Right kidney (tissue), 1 donor: ENCODE measurements at regions not wholly inside any gene's neighbourhood (a gene's known extent, or its start where the extent isn't known, plus 50 kb on each side); places are given as distances from the start of the nearest gene placed in this dataset.

ENCODE experiments used
- DNase-seq: peaks from one replicate; pipeline ENCODE4 v3.0.0-alpha.2; 2016

GRCh38 chr2:60047347-60047746 lies 506.1 kb downstream of the BCL11A start:
- no peak for DNase-seq

DNA sequence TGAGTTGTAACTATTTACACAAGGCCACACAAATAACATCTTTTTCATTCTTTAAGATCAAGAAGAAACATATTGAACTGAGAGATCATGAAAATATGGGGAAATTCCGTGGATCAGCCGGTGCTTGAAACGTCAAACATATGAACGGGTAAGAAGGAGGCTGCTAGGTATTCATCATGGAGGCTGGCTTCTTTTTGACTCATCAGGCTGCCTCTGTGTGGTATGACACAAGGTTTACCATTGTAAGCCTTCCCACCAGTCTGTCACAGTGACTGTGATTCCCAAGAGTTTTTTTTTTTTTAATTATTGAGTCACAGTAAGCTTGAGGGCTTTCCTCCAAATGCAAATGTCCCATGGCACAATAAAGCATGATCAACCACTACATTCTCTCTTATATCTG lies 506.9 kb downstream of the BCL11A start:
- DNase-seq: no peak

DNA sequence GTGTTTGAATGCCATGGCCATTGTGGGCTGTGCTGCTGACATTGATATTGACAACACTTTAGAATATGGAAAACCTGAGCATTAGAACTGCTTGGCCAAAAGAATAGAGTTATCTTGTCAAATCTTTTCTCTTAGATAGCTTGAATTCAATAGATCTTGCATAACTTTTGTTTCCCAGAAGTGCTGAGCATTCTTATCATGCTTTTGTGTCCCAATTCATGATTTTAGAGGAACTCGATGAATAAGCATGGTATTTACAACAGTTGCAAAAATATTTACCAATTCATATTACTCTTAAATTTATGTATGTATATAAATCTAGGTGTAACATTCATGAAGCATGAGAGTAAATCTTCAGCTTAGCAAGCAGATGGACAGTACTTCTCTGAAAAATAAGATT lies 508.0 kb downstream of the BCL11A start:
- DNase-seq: no peak

- no peak for DNase-seq
Observed at GRCh38 chr2:60044484-60044883, 509.0 kb downstream of the BCL11A start.

DNA sequence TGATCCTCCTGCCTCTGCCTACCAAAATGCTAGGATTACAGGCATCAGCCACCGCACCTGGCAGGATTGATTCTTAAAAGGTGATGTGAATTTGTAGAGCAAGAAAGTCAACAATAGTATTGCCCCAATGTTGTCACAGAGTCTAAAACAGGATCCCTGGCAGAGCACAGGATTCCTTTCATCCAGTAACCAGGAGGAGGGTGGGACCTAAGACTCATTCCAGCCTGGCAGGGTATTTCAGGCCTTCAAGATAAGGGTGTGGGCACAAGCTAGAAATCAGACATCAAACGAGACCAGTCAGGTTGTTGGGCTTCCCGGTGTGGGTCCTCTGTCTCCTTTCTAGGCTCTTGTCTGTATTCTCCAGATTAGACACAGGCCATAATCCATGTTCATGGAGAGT lies 511.4 kb downstream of the BCL11A start:
- no peak for DNase-seq

GRCh38 chr2:60033325-60033724 lies 520.1 kb downstream of the BCL11A start:
- no peak for DNase-seq

- DNase-seq: no peak
Observed at GRCh38 chr2:60029566-60029883, 523.9 kb downstream of the BCL11A start.

DNA sequence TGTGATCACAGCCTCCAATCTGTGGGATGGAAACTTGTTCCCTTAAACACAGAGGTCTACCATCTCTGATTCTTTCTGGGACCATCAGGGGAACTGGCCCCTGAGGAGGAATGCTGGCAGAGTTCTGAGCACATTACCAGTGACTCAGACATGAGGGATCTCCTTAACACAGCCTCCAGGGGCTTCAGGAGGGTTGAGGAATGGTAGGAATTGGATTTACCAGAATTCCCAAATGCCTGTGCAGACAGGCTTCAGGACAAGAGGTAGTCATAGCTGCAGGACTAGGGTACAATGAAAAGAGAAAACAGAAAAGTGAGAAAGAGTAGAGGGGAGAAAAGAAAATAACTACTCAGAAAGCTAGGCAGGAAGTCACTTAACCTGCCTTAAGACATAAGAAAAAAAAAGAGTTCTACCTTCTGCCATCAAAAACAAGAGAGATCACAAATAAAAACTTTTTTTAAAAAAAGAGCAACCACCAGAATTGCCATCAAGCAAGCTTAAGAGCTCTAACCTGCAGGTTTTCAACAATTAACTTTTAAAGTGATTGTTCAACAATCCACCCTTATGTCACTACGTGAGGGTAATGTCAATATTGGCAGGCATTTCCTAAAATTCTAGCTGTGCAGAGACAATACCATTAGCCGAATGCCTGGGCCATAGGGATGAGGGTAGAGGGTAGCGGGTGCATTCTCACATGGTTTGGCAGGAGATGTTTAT lies 524.4 kb downstream of the BCL11A start:
- no peak for DNase-seq

DNA sequence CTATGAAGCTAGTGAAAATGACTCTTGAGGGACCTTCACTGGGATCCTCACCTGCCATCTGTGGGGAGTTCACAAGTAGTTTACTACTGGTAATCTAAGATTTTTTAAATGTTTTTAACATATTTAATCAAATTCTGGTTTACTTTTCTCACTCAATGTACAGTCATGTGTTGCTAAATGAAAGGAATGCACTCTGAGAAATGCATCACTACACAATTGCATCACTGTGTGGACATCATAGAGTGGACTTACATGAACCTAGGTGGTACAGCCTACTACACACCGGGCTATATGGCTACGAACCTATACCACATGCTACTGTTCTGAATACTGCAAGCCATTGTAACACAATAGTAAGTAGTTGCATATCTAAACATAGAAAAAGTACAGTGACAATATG lies 528.0 kb downstream of the BCL11A start:
- DNase-seq: no peak

DNA sequence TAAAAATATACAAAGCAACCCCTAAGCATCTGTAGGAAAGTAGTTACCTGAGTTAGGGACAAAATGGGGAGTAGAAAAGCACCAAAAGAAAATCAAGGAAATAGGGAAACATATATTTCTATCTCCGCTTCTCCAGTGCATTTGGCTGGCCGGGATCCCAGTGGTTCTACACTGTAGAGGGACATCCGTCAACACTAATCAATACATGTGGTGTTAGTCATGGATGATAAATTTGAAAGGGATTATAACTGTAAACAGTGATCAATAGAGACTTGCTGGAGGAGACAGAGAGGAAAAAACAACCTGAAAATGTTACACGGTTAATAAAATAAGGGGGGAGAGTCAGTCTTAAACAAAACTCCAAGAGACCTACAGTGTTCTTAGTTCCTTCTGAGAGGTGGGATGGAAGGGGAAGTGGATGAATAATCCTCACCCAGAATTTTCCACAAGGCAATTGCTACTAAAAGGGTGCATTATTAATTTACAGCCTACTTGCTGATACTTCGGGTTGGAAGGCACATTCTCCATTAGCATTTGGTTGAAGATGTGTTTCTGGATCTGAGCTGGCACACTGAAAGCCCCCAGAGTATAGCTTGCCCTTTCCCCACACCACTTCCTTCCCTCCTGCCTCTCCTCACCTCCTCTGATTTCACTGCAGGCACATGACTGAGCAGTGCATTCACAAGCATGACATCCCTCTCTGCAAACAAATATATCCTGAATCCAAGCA lies 530.0 kb downstream of the BCL11A start:
- no peak for DNase-seq

DNA sequence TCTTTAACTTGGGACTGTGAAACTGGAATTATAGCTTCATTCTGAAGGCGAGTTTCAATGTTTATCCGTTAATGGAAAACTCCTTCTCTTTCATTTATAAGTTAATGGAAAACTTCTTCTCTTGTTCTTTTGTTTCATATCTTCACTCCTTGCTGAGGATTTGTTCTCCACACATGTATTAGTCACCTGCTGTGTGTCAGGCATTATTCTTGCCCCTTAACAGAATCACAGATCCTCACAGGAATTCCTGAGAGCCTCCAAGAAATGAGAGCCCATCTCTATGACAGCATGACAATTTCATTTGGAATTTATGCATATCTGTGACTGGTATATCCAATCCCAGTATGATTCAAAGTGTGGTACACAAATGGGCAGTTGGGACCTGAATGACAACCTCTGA lies 545.8 kb downstream of the BCL11A start:
- no peak for DNase-seq

GRCh38 chr2:60003076-60003475 lies 550.4 kb downstream of the BCL11A start:
- DNase-seq: no peak

DNA sequence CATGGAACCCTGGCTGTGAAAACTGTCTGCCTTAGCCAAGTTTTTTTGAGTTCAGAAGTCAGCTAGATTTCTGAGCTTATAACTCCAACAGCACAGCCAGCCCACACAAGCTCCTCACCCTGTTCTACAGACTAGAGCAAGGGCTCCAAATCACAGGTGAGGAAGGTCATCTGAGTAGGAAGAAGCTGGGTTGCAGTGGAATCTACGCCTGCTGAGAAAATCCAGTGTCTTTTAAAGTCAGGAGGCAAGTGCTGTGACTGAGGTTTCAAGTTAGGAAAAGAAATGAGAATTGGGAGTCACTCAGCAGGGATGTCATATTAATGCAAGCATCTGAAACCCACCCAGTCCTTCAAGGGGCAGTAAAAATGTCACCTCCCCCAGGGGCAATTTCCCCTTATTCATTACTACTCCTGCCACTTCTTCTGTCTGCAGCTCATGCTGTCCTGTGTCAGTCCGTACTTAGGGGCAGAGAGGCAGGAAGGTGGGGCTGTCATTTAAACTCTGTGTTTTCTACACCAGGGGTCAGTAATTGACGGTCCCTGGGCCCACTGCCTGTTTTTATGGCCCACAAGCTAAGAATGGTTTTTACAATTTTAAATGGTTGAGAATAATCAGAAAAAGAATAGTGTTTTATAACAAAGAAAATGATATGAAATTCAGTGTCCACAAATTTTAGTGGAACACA lies 551.1 kb downstream of the BCL11A start:
- DNase-seq: no peak

GRCh38 chr2:60000686-60001085 lies 552.8 kb downstream of the BCL11A start:
- DNase-seq: no peak

GRCh38 chr2:59998324-59998723 lies 555.1 kb downstream of the BCL11A start:
- no peak for DNase-seq

GRCh38 chr2:59997371-59997770 lies 556.1 kb downstream of the BCL11A start:
- no peak for DNase-seq

DNA sequence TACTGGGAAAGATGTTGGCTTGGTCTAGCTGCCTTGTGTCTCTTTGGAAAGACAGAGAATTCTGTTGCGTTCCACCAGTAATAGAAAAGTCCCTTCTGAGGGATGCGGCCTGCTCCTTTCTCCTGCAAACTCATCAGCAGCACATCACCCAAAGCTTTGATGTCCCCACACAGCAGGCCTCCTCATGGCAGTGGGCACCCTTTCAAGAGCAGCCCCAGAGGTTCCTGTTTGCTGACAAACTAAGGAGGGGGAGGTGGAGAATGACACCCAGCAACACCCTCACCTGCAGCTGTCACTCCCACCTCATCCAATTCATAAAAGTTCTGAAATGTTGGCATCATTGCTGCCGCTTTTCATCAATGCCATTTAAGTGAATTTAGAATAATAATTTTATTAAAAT lies 556.6 kb downstream of the BCL11A start:
- DNase-seq: no peak

- DNase-seq: no peak
Observed at GRCh38 chr2:59993726-59994125, 559.7 kb downstream of the BCL11A start.

- DNase-seq: no peak
Observed at GRCh38 chr2:59988341-59988740, 565.1 kb downstream of the BCL11A start.

- DNase-seq: no peak
Observed at GRCh38 chr2:59986511-59986910, 566.9 kb downstream of the BCL11A start.

DNA sequence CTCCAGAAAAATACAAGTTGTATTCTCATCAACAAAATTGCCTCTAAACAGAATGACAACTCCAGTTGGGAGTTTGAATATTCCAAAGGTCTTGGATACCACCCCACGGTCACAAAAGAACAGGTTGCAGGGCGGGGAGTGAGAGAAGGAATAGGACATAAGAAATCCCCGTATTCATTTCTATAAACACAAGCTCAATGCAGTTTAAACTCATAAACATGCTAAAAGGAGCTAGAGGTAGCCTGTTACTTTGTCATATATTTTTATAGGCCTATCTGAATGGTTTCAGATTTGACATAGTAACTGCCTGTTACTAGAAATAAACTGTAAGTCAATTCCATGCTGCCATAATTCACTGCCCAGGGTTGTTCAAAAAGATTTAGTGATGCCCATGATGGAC lies 567.5 kb downstream of the BCL11A start:
- no peak for DNase-seq

DNA sequence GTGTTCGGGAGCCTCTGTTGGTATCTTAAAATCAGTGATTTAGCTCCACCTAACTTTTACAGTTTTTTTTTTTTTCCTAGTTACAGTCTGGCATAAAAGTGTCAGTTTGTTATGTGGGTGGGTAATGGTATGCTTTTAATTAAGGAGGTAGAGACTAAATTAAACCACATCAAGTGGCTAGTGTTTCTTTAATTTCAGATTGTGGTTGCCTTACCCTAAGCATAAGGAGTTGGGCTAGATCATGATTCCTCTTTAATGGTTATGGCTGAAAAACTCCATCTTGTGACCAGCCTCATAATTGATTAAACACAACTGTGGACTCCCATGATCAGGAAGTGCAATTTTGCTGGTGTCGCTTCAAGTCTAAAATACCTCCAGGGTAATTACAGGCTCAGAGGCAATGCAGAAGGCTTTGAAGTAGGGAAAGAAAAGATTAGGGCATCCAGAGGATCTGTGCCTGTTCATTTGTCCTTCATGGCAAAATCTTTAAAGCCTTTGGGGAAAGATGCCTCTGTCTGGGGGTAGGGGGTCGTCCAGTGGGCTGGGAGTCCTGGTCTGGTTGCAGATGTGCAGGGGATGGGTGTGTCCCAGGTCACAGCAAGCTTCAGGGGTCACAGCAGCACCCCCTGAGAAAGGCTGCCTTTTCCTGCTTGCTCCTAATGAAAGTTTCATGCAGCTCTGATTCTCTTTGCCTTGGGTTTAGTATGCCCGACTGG lies 579.2 kb downstream of the BCL11A start:
- DNase-seq: peak; percentile 8

DNA sequence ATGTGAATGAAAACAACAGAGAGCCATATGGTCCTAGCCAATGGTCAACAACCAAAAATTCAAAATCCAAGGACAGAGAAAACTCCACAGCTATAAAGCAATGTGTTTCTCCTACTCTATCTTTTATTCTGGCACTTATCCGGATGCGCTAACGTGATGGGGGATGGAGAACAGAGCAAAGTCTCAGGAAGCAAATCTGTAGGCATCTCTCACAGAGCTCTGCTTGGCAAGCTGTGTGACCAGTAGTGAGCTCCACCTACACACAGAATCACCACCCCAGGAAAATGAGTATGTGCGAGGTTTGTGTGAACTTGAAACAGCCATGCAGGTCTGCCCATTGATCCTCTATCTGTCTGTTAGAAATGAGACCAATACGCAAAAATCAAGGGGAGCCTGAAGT lies 584.3 kb downstream of the BCL11A start:
- no peak for DNase-seq
